Mesenchymal stem cell (in vitro differentiated cells and primary cell): ENCODE measurements at regions not wholly inside any gene's neighbourhood (a gene's known extent, or its start where the extent isn't known, plus 50 kb on each side); places are given as distances from the start of the nearest gene placed in this dataset.
A peak's percentile ranks its signal among the peaks of the same experiment; 100 is the strongest.

Experiments
- DNase-seq: peaks from one replicate; pipeline ENCODE4 v3.0.0-alpha.2; 2013
- H2AFZ ChIP-seq: one replicate; pipeline ENCODE4 v1.6.1; 2013; ENCODE audit warnings: low read depth, mild to moderate bottlenecking, control low read depth, inconsistent platforms, low read length, moderate library complexity
- H2AK5ac ChIP-seq: 2 replicates; pipeline ENCODE4 v1.6.1; 2013; ENCODE audit warnings: low read length, moderate library complexity, mild to moderate bottlenecking, inconsistent platforms; ENCODE audit not compliant: severe bottlenecking
- H2BK120ac ChIP-seq: one replicate; pipeline ENCODE4 v1.6.1; 2013; ENCODE audit warnings: low read depth, mild to moderate bottlenecking, inconsistent platforms, low read length, moderate library complexity
- H2BK12ac ChIP-seq, 2 experiments: one replicate each; pipeline ENCODE4 v1.6.1; 2013; ENCODE audit warnings: inconsistent platforms in 2 of 2, low read length in 2 of 2, mild to moderate bottlenecking in 2 of 2, moderate library complexity in 2 of 2, control low read depth in 1 of 2
- H2BK15ac ChIP-seq: one replicate; pipeline ENCODE4 v1.6.1; 2013; ENCODE audit warnings: mild to moderate bottlenecking, low read depth, inconsistent platforms; ENCODE audit not compliant: poor library complexity, severe bottlenecking
- H2BK5ac ChIP-seq: 2 replicates; pipeline ENCODE4 v1.6.1; 2013; ENCODE audit warnings: low read depth, mild to moderate bottlenecking, low read length, control low read depth, inconsistent platforms; ENCODE audit not compliant: poor library complexity, severe bottlenecking
- H3K14ac ChIP-seq, 2 experiments: one replicate each; pipeline ENCODE4 v1.6.1; 2013; ENCODE audit warnings: inconsistent platforms in 2 of 2, low read length in 2 of 2, control low read depth in 1 of 2, mild to moderate bottlenecking in 1 of 2, moderate library complexity in 1 of 2
- H3K18ac ChIP-seq, 2 experiments: one replicate each; pipeline ENCODE4 v1.6.1; 2013; ENCODE audit warnings: inconsistent platforms in 2 of 2, low read length in 2 of 2, control low read depth in 1 of 2, low read depth in 1 of 2, mild to moderate bottlenecking in 1 of 2
- H3K23ac ChIP-seq, 2 experiments: one replicate each; pipeline ENCODE4 v1.6.1; 2013; ENCODE audit warnings: inconsistent platforms in 2 of 2, low read length in 2 of 2, mild to moderate bottlenecking in 2 of 2, moderate library complexity in 2 of 2, control low read depth in 1 of 2
- H3K27ac ChIP-seq: 2 replicates; pipeline ENCODE4 v1.5.1; 2013; ENCODE audit warnings: mild to moderate bottlenecking, moderate library complexity, low read length, control low read depth, inconsistent platforms; ENCODE audit not compliant: poor library complexity, severe bottlenecking
- H3K27me3 ChIP-seq, 2 experiments: 2 replicates each; pipeline versions ENCODE4 v1.6.1 to v1.7.0; 2013; ENCODE audit warnings: low read length in 2 of 2, mild to moderate bottlenecking in 2 of 2, moderate library complexity in 2 of 2, control low read depth in 1 of 2, inconsistent platforms in 1 of 2; ENCODE audit not compliant: control insufficient read depth in 1 of 2, insufficient read depth in 1 of 2
- H3K36me3 ChIP-seq, 2 experiments: 2 replicates each; pipeline versions ENCODE4 v1.6.1 to v1.7.0; 2013; ENCODE audit warnings: low read length in 2 of 2, control low read depth in 1 of 2, inconsistent platforms in 1 of 2, low read depth in 1 of 2, mild to moderate bottlenecking in 1 of 2; ENCODE audit not compliant: insufficient read depth in 2 of 2, control insufficient read depth in 1 of 2
- H3K4ac ChIP-seq, 2 experiments: one replicate each; pipeline ENCODE4 v1.6.1; 2013; ENCODE audit warnings: inconsistent platforms in 2 of 2, low read length in 2 of 2, mild to moderate bottlenecking in 2 of 2, moderate library complexity in 2 of 2, control low read depth in 1 of 2, low read depth in 1 of 2
- H3K4me1 ChIP-seq: 2 replicates; pipeline ENCODE4 v1.6.1; 2013; ENCODE audit warnings: low read depth, low read length, control low read depth; ENCODE audit not compliant: control insufficient read depth, insufficient read depth
- H3K4me2 ChIP-seq: 2 replicates; pipeline ENCODE4 v1.6.1; 2013; ENCODE audit warnings: low read length, mild to moderate bottlenecking, inconsistent platforms; ENCODE audit not compliant: poor library complexity, severe bottlenecking
- H3K4me3 ChIP-seq, 2 experiments: 2 replicates each; pipeline versions ENCODE4 v1.5.1 to v1.7.0; 2013; ENCODE audit warnings: low read length in 2 of 2, mild to moderate bottlenecking in 2 of 2, control low read depth in 1 of 2, low read depth in 1 of 2; ENCODE audit not compliant: insufficient read depth in 1 of 2
- H3K79me1 ChIP-seq: replicated peaks from 2 replicates; pipeline ENCODE4 v1.6.1; 2013; ENCODE audit warnings: mild to moderate bottlenecking, control low read depth, low read length, inconsistent platforms; ENCODE audit not compliant: poor library complexity, severe bottlenecking
- H3K9ac ChIP-seq: 2 replicates; pipeline ENCODE4 v1.7.0; 2013; ENCODE audit warnings: mild to moderate bottlenecking, low read length, moderate library complexity
- H3K9me3 ChIP-seq: 2 replicates; pipeline ENCODE4 v1.7.0; 2013; ENCODE audit warnings: mild to moderate bottlenecking, low read length; ENCODE audit not compliant: control insufficient read depth
- H4K8ac ChIP-seq: one replicate; pipeline ENCODE4 v1.6.1; 2013; ENCODE audit warnings: inconsistent platforms, mild to moderate bottlenecking, low read length, moderate library complexity
- H4K91ac ChIP-seq: one replicate; pipeline ENCODE4 v1.6.1; 2013; ENCODE audit warnings: mild to moderate bottlenecking, low read length, inconsistent platforms
- WGBS: methylation state at CpG from one replicate; pipeline ENCODE4 v1.1.7; 2013; ENCODE audit warnings: mixed read lengths; 5-methylcytosine and 5-hydroxymethylcytosine counted together

DNA sequence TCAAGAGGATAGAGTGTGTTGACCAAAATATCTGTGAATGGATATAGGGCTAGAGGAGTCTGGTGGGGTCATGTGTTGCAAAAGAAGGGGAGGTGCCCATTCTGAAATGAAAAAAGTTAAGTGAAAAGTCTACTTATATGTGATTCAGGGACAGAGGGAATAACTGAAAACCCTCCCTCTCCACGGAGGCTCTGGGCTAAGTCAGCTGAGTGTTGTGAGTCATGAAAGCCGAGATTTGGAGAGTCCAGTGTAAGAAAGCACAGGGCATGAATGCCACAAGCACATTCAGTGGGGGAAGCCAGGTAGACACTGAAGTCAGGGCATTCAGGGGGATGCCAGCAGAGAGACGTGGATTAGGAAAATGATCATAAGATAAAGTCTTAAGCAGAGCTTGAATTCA, 871.9 kb downstream of the TSN start:
- no peak overlapping the region for H3K18ac ChIP-seq
- no peak overlapping the region for H2BK15ac ChIP-seq
- no peak overlapping the region for H3K4ac ChIP-seq
- no peak overlapping the region for H4K8ac ChIP-seq
- no peaks in the 10 kb centered on the region for H3K9me3 ChIP-seq
- no peaks in the 10 kb centered on the region for H3K79me1 ChIP-seq
- H2BK120ac ChIP-seq: no peak overlapping the region
- no peaks in the 10 kb centered on the region for H3K36me3 ChIP-seq
- H2AK5ac ChIP-seq: no peak overlapping the region
- no peak overlapping the region for H3K4me2 ChIP-seq
- H3K14ac ChIP-seq: no peak overlapping the region
- no peaks in the 10 kb centered on the region for H3K4me1 ChIP-seq
- WGBS: 47% methylated on average over 2 of the region's 3 CpGs
- no peak overlapping the region for H4K91ac ChIP-seq
- peak; percentile 42 for DNase-seq
- H3K9ac ChIP-seq: no peak overlapping the region
- H3K27ac ChIP-seq: no peak overlapping the region
- H2BK12ac ChIP-seq: no peak overlapping the region
- no peak overlapping the region for H2AFZ ChIP-seq
- H3K23ac ChIP-seq: no peak overlapping the region
- no peak overlapping the region for H3K4me3 ChIP-seq
- H2BK5ac ChIP-seq: no peak overlapping the region
- no peaks in the 10 kb centered on the region for H3K27me3 ChIP-seq

GRCh38 chr2:122634256-122634655, 878.8 kb downstream of the TSN start:
- Histone ChIP-seq H3K23ac (no peak overlapping the region), H2BK120ac (no peak overlapping the region), H3K4me1 (no peaks in the 10 kb centered on the region), H3K36me3 (no peaks in the 10 kb centered on the region), H3K4ac (no peak overlapping the region), H3K27ac (peak overlapping the region; percentile 68), H3K9me3 (no peaks in the 10 kb centered on the region), H2BK15ac (no peak overlapping the region), H4K8ac (no peak overlapping the region), H3K9ac (peak overlapping the region; percentile 20), H3K79me1 (no peaks in the 10 kb centered on the region), H4K91ac (no peak overlapping the region), H3K18ac (no peak overlapping the region), H2BK5ac (no peak overlapping the region), H2BK12ac (no peak overlapping the region), H3K27me3 (no peaks in the 10 kb centered on the region), H2AK5ac (no peak overlapping the region), H3K14ac (no peak overlapping the region), H2AFZ (no peak overlapping the region), H3K4me3 (no peak overlapping the region), H3K4me2 (no peak overlapping the region)
- WGBS: no CpG with 5 or more reads among the region's 1 CpG
- DNase-seq: peak; percentile 91

GRCh38 chr2:122634920-122635319, 879.5 kb downstream of the TSN start:
- Histone ChIP-seq H2AFZ (no peak overlapping the region), H2BK5ac (no peak overlapping the region), H4K8ac (no peak overlapping the region), H2BK12ac (no peak overlapping the region), H3K4me1 (no peaks in the 10 kb centered on the region), H3K9ac (peak overlapping the region; percentile 20), H2BK120ac (no peak overlapping the region), H4K91ac (no peak overlapping the region), H3K36me3 (no peaks in the 10 kb centered on the region), H3K23ac (no peak overlapping the region), H3K79me1 (no peaks in the 10 kb centered on the region), H3K27me3 (no peaks in the 10 kb centered on the region), H3K4me2 (no peak overlapping the region), H2AK5ac (no peak overlapping the region), H3K14ac (no peak overlapping the region), H3K4me3 (no peak overlapping the region), H3K18ac (no peak overlapping the region), H2BK15ac (no peak overlapping the region), H3K4ac (no peak overlapping the region), H3K27ac (no peak overlapping the region), H3K9me3 (no peaks in the 10 kb centered on the region)
- DNase-seq: no peak
- WGBS: 94% methylated on average over 1 of the region's 2 CpGs

DNA sequence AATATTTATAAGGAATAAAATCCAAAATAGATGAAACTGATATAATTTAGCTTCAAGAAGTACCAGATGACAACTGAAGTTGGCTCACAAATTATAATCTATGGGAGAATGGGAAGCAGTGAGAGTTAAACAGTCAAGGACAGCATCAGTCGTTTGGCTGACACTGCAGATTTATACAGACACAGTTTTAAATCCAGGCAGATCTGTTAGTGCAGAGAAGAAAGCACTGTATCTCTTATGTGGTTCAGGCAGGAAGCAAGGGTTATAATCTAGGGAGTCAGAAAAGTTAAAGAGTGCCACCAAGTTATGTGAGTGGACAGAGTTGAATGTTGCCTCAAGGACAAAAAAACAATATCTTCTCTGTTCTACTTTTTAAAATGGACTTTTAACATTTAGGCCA, 880.2 kb downstream of the TSN start:
- Histone ChIP-seq H3K27me3 (no peaks in the 10 kb centered on the region), H2AFZ (no peak overlapping the region), H3K79me1 (no peaks in the 10 kb centered on the region), H3K4ac (no peak overlapping the region), H3K18ac (no peak overlapping the region), H4K8ac (no peak overlapping the region), H3K36me3 (no peaks in the 10 kb centered on the region), H2BK5ac (no peak overlapping the region), H3K4me1 (no peaks in the 10 kb centered on the region), H3K23ac (no peak overlapping the region), H3K27ac (no peak overlapping the region), H2BK12ac (no peak overlapping the region), H3K4me2 (no peak overlapping the region), H3K9me3 (no peaks in the 10 kb centered on the region), H3K4me3 (no peak overlapping the region), H2BK120ac (no peak overlapping the region), H4K91ac (no peak overlapping the region), H2AK5ac (no peak overlapping the region), H3K14ac (no peak overlapping the region), H3K9ac (peak overlapping the region; percentile 25), H2BK15ac (no peak overlapping the region)
- 4% methylated on average over 1 of the region's 1 CpG for WGBS
- DNase-seq: peak; percentile 31
